Amygdala (tissue), 56 donors: ENCODE measurements at regions not wholly inside any gene's neighbourhood (a gene's known extent, or its start where the extent isn't known, plus 50 kb on each side); places are given as distances from the start of the nearest gene placed in this dataset.

Experiments
- DNase-seq, 56 donors: peaks; one replicate each; lab custom pipeline; 2025; lab: John Stamatoyannopoulos, UW

- no peak for DNase-seq
These were observed 145.1 kb upstream of the MKLN1 start for GRCh38 chr7:131182446-131183058.

GRCh38 chr7:131183072-131183471 is 144.6 kb upstream of the MKLN1 start:
- DNase-seq: no peak

- DNase-seq: no peak
These were observed 144.0 kb upstream of the MKLN1 start for GRCh38 chr7:131183611-131184119.

- peak in 22 of 56 donors; percentile 3 to 60 (median 20) for DNase-seq
These were observed 140.9 kb upstream of the MKLN1 start for GRCh38 chr7:131186816-131187215.

GRCh38 chr7:131188367-131189339 is 139.0 kb upstream of the MKLN1 start:
- DNase-seq: no peak

GRCh38 chr7:131189488-131189887 is 138.2 kb upstream of the MKLN1 start:
- DNase-seq: no peak

- DNase-seq: peak in 4 of 56 donors; percentile 1 to 24 (median 5)
These were observed 137.5 kb upstream of the MKLN1 start for GRCh38 chr7:131190146-131190545.

- DNase-seq: no peak
These were observed 137.1 kb upstream of the MKLN1 start for GRCh38 chr7:131190581-131190980.

- DNase-seq: peak in 1 of 56 donors; percentile 7
These were observed 133.4 kb upstream of the MKLN1 start for GRCh38 chr7:131194070-131194865.

- no peak for DNase-seq
These were observed 130.9 kb upstream of the MKLN1 start for GRCh38 chr7:131196803-131197202.

GRCh38 chr7:131197920-131198615 is 129.6 kb upstream of the MKLN1 start:
- DNase-seq: no peak

- no peak for DNase-seq
These were observed 125.2 kb upstream of the MKLN1 start for GRCh38 chr7:131202451-131202850.

GRCh38 chr7:131203291-131203976 is 124.2 kb upstream of the MKLN1 start:
- no peak for DNase-seq

- no peak for DNase-seq
These were observed 118.9 kb upstream of the MKLN1 start for GRCh38 chr7:131208777-131209176.

GRCh38 chr7:131210618-131211017 is 117.1 kb upstream of the MKLN1 start:
- no peak for DNase-seq

- DNase-seq: no peak
These were observed 116.2 kb upstream of the MKLN1 start for GRCh38 chr7:131211500-131211899.

- no peak for DNase-seq
These were observed 115.6 kb upstream of the MKLN1 start for GRCh38 chr7:131212114-131212513.

GRCh38 chr7:131218727-131219128 is 108.9 kb upstream of the MKLN1 start:
- DNase-seq: no peak

- DNase-seq: peak in 45 of 56 donors; percentile 2 to 82 (median 45)
These were observed 108.2 kb upstream of the MKLN1 start for GRCh38 chr7:131219312-131220041.
